IMR-90 (cell line): ENCODE measurements at regions not wholly inside any gene's neighbourhood (a gene's known extent, or its start where the extent isn't known, plus 50 kb on each side); places are given as distances from the start of the nearest gene placed in this dataset.

Experiments used
- ATAC-seq: fragments of 200-7000 bp; cut with Tn5 transposase; 2 replicates; pipeline ENCODE4 v1.9.1; 2020; ENCODE audit warnings: low read depth, mild to moderate bottlenecking, moderate library complexity
- BruUV-seq: library from RNA; stranded (reverse); fragments of 400-500 nt; replicated peaks from 2 replicates; lab custom pipeline; 2021; lab: Mats Ljungman, UMichigan
- CTCF ChIA-PET: fragments of 300-600 bp; formaldehyde crosslinking; extraction: SDS; loops from one replicate; lab custom pipeline; 2021; ENCODE audit warnings: antibody characterized with exemption; lab: Yijun Ruan, JAX
- POLR2A ChIA-PET: fragments of 300-600 bp; sonication (Branson Sonifier 250); formaldehyde crosslinking; loops from one replicate; lab custom pipeline; 2022; ENCODE audit warnings: antibody characterized with exemption; ENCODE audit not compliant: unreplicated experiment; lab: Charles Lee
- DNase-seq: peaks from one replicate; pipeline ENCODE4 v3.0.0; 2013
- H2AFZ ChIP-seq: replicated peaks from 2 replicates; pipeline ENCODE3; 2013; ENCODE audit warnings: low read length, mild to moderate bottlenecking; ENCODE audit not compliant: poor library complexity
- H2AK5ac ChIP-seq: 2 replicates; pipeline ENCODE4 v1.6.1; 2013; ENCODE audit warnings: low read depth, low read length, inconsistent platforms
- H2AK9ac ChIP-seq: replicated peaks from 2 replicates; pipeline ENCODE3; 2013; ENCODE audit warnings: mild to moderate bottlenecking, low read depth, low read length, moderate library complexity; ENCODE audit not compliant: poor library complexity
- H2BK120ac ChIP-seq: 2 replicates; pipeline ENCODE4 v1.6.1; 2013; ENCODE audit warnings: low read depth, low read length, inconsistent platforms
- H2BK15ac ChIP-seq: 3 replicates; pipeline ENCODE4 v1.6.1; 2013; ENCODE audit warnings: low read depth, low read length, inconsistent platforms
- H2BK20ac ChIP-seq: 2 replicates; pipeline ENCODE4 v1.6.1; 2013; ENCODE audit warnings: low read depth, mild to moderate bottlenecking, inconsistent platforms, low read length, moderate library complexity
- H2BK5ac ChIP-seq: 2 replicates; pipeline ENCODE4 v1.6.1; 2013; ENCODE audit warnings: mild to moderate bottlenecking, low read depth, low read length, inconsistent platforms; ENCODE audit not compliant: poor library complexity, severe bottlenecking
- H3K14ac ChIP-seq: replicated peaks from 2 replicates; pipeline ENCODE4 v1.6.1; 2013; ENCODE audit warnings: low read depth, low read length, inconsistent platforms
- H3K18ac ChIP-seq: 2 replicates; pipeline ENCODE4 v1.6.1; 2013; ENCODE audit warnings: low read depth, low read length, control low read depth
- H3K23ac ChIP-seq: 2 replicates; pipeline ENCODE4 v1.6.1; 2013; ENCODE audit warnings: low read depth, low read length, inconsistent platforms
- H3K27ac ChIP-seq: 2 replicates; pipeline ENCODE4 v1.5.1; 2013; ENCODE audit warnings: mild to moderate bottlenecking, control low read depth, low read length; ENCODE audit not compliant: insufficient read depth
- H3K27me3 ChIP-seq: 2 replicates; pipeline ENCODE4 v1.6.1; 2013; ENCODE audit warnings: low read length; ENCODE audit not compliant: control insufficient read depth, insufficient read depth
- H3K36me3 ChIP-seq: 2 replicates; pipeline ENCODE4 v1.6.1; 2013; ENCODE audit warnings: low read length, mixed read lengths; ENCODE audit not compliant: control insufficient read depth, insufficient read depth
- H3K4ac ChIP-seq: 2 replicates; pipeline ENCODE4 v1.6.1; 2013; ENCODE audit warnings: low read depth, low read length, inconsistent platforms
- H3K4me1 ChIP-seq: 2 replicates; pipeline ENCODE4 v1.6.1; 2013; ENCODE audit warnings: low read length, mixed read lengths; ENCODE audit not compliant: control insufficient read depth, insufficient read depth
- H3K4me2 ChIP-seq: 2 replicates; pipeline ENCODE4 v1.6.1; 2013; ENCODE audit warnings: low read depth, mild to moderate bottlenecking, control low read depth, low read length, moderate library complexity
- H3K4me3 ChIP-seq: 2 replicates; pipeline ENCODE4 v1.5.1; 2013; ENCODE audit warnings: low read depth, mild to moderate bottlenecking, control low read depth, low read length, moderate library complexity; ENCODE audit not compliant: insufficient read depth
- H3K56ac ChIP-seq: 2 replicates; pipeline ENCODE4 v1.6.1; 2013; ENCODE audit warnings: low read length, inconsistent platforms; ENCODE audit not compliant: insufficient read depth; ENCODE audit errors: extremely low read depth
- H3K79me1 ChIP-seq, 2 experiments: 2 replicates each; pipeline ENCODE4 v1.6.1; 2013; ENCODE audit warnings: low read length in 2 of 2, inconsistent platforms in 1 of 2, low read depth in 1 of 2
- H3K9ac ChIP-seq: 2 replicates; pipeline ENCODE4 v1.6.1; 2013; ENCODE audit warnings: low read depth, low read length, control low read depth
- H3K9me1 ChIP-seq: 2 replicates; pipeline ENCODE4 v1.6.1; 2013; ENCODE audit warnings: low read length, inconsistent platforms; ENCODE audit not compliant: insufficient read depth
- H3K9me3 ChIP-seq: 2 replicates; pipeline ENCODE4 v1.6.1; 2013; ENCODE audit warnings: low read length; ENCODE audit not compliant: control insufficient read depth, insufficient read depth
- H4K20me1 ChIP-seq: 2 replicates; pipeline ENCODE4 v1.6.1; 2013; ENCODE audit warnings: low read length, inconsistent platforms; ENCODE audit not compliant: insufficient read depth
- H4K5ac ChIP-seq: 2 replicates; pipeline ENCODE4 v1.6.1; 2013; ENCODE audit warnings: mild to moderate bottlenecking, low read depth, low read length, control low read depth
- H4K8ac ChIP-seq, 2 experiments: 2 replicates each; pipeline ENCODE4 v1.6.1; 2013; ENCODE audit warnings: low read depth in 2 of 2, low read length in 2 of 2, control low read depth in 1 of 2, inconsistent platforms in 1 of 2
- H4K91ac ChIP-seq: 2 replicates; pipeline ENCODE4 v1.6.1; 2013; ENCODE audit warnings: low read depth, low read length, inconsistent platforms; ENCODE audit not compliant: insufficient read depth
- CHD1 ChIP-seq: IDR thresholded peaks from 2 replicates; pipeline ENCODE4 v1.6.1; 2012; ENCODE audit warnings: low read depth, low read length, improper control_type of control experiment
- FOS ChIP-seq: fragments of 150-350 bp; IDR thresholded peaks from 2 replicates; pipeline ENCODE4 v1.6.1; 2016; ENCODE audit warnings: low read depth, low read length
- MXI1 ChIP-seq: IDR thresholded peaks from 2 replicates; pipeline ENCODE4 v1.6.1; 2012; ENCODE audit warnings: low read depth, mild to moderate bottlenecking, low read length, moderate library complexity, borderline replicate concordance
- WGBS, 2 experiments: methylation state at CpG; one replicate each; pipeline versions ENCODE4 v1.1.5 to v1.1.7; 2013; ENCODE audit warnings: missing lambda C conversion rate in 2 of 2; ENCODE audit not compliant: insufficient read length in 1 of 2; ENCODE audit errors: extremely low coverage in 2 of 2; 5-methylcytosine and 5-hydroxymethylcytosine counted together
- dilution Hi-C: fragments of 300-500 bp; cut with HindIII; formaldehyde crosslinking; loops from one replicate; pipeline ENCODE4 v1.14.3; 2018; ENCODE audit warnings: low sequenced_read_pairs; ENCODE audit not compliant: unreplicated experiment
- in situ Hi-C: fragments of 300-500 bp; cut with MboI; formaldehyde crosslinking; loops from 3 replicates; pipeline ENCODE4 v1.14.3; 2019; ENCODE audit warnings: low sequenced_read_pairs, inconsistent platforms, mixed read lengths
- intact Hi-C: fragments of 100-400 bp; cut with micrococcal nuclease; formaldehyde crosslinking; loops from 2 replicates; pipeline ENCODE4 v1.10.0; 2022

GRCh38 chr1:78367700-78368099 is 123.1 kb upstream of the PTGFR start:
- H3K4me3 ChIP-seq: no peak overlapping the region
- intact Hi-C loops (no loop called here), in situ Hi-C loops (no loop called here), dilution Hi-C loops (no loop called here)
- H3K4me1 ChIP-seq: peaks cover 2% of the 10 kb centered on the region; the same call in 1 of the 2 replicates
- H2BK5ac ChIP-seq: no peak overlapping the region
- H3K4me2 ChIP-seq: no peak overlapping the region
- CTCF ChIA-PET: no interaction called here
- H3K4ac ChIP-seq: no peak overlapping the region
- no peak overlapping the region for H3K56ac ChIP-seq
- ATAC-seq: no peak
- H3K14ac ChIP-seq: no peak overlapping the region
- no peak overlapping the region for H4K91ac ChIP-seq
- H4K5ac ChIP-seq: no peak overlapping the region
- H4K20me1 ChIP-seq: no peaks in the 10 kb centered on the region
- H2BK120ac ChIP-seq: no peak overlapping the region
- no TSS peak for BruUV-seq
- no peak overlapping the region for H3K23ac ChIP-seq
- H2AK9ac ChIP-seq: no peak overlapping the region
- no peaks in the 10 kb centered on the region; the same call in none of the 2 replicates for H3K9me1 ChIP-seq
- no peaks in the 10 kb centered on the region for H3K9me3 ChIP-seq
- H2BK15ac ChIP-seq: no peak overlapping the region
- no peaks in the 10 kb centered on the region for H3K36me3 ChIP-seq
- H3K27ac ChIP-seq: no peak overlapping the region
- WGBS, 2 experiments: no CpG with 5 or more reads among the region's 1 CpG
- no peak for DNase-seq
- no peak overlapping the region for H2AFZ ChIP-seq
- H3K18ac ChIP-seq: no peak overlapping the region
- no peak overlapping the region for H2BK20ac ChIP-seq
- H3K9ac ChIP-seq: no peak overlapping the region
- H2AK5ac ChIP-seq: no peak overlapping the region
- POLR2A ChIA-PET: no interaction called here
- H3K27me3 ChIP-seq: no peaks in the 10 kb centered on the region
- no peaks in the 10 kb centered on the region for H3K79me1 ChIP-seq
- TF ChIP-seq FOS (no peak), MXI1 (no peak), CHD1 (no peak)
- no peak overlapping the region for H4K8ac ChIP-seq
